Endothelial cell of umbilical vein (primary cell): ENCODE measurements at regions not wholly inside any gene's neighbourhood (a gene's known extent, or its start where the extent isn't known, plus 50 kb on each side); places are given as distances from the start of the nearest gene placed in this dataset.

Experiments
- BruUV-seq: library from RNA; stranded (reverse); fragments of 400-500 nt; replicated peaks from 2 replicates; lab custom pipeline; 2021; lab: Mats Ljungman, UMichigan
- CTCF ChIA-PET: fragments of 300-600, 350-600 bp; sonication (Branson Sonifier 250); formaldehyde crosslinking; loops from one replicate; lab custom pipeline; 2021; ENCODE audit warnings: antibody characterized with exemption, inconsistent platforms; lab: Charles Lee
- POLR2A ChIA-PET: fragments of 300-600, 350-600 bp; sonication (Branson Sonifier 250); formaldehyde crosslinking; loops from one replicate; lab custom pipeline; 2021; ENCODE audit warnings: antibody characterized with exemption, inconsistent platforms; lab: Charles Lee
- DNase-seq: peaks from one replicate; pipeline ENCODE4 v3.0.0-alpha.2; 2011; ENCODE audit warnings: low read depth, low spot score
- FAIRE-seq: peaks from 2 replicates; lab custom pipeline; 2011; peaks lifted over from hg19 to GRCh38; lab: Jason Lieb, UNC
- H2AFZ ChIP-seq: 2 replicates; pipeline ENCODE4 v1.6.0; 2012; ENCODE audit warnings: low read depth, low read length, control low read depth, inconsistent platforms
- H3K27ac ChIP-seq: 2 replicates; pipeline ENCODE4 v1.5.1; 2011; ENCODE audit warnings: low read depth, mild to moderate bottlenecking, control low read depth, low read length, moderate library complexity; ENCODE audit not compliant: insufficient read depth
- H3K27me3 ChIP-seq, 2 experiments: 2 replicates each; pipeline versions ENCODE4 v1.6.0 to v1.6.1; 2011; ENCODE audit warnings: low read length in 2 of 2, mixed read lengths in 1 of 2; ENCODE audit not compliant: control insufficient read depth in 2 of 2, insufficient read depth in 2 of 2
- H3K36me3 ChIP-seq, 2 experiments: 2 replicates in 1 of 2; 3 replicates in 1 of 2; pipeline ENCODE4 v1.5.1; 2011; ENCODE audit warnings: low read length in 2 of 2, mild to moderate bottlenecking in 1 of 2, moderate library complexity in 1 of 2; ENCODE audit not compliant: control insufficient read depth in 2 of 2, insufficient read depth in 2 of 2; ENCODE audit errors: extremely low read depth in 1 of 2
- H3K4me1 ChIP-seq: 3 replicates; pipeline ENCODE4 v1.5.1; 2011; ENCODE audit warnings: mild to moderate bottlenecking, low read length; ENCODE audit not compliant: control insufficient read depth, insufficient read depth; ENCODE audit errors: extremely low read depth
- H3K4me2 ChIP-seq: 2 replicates; pipeline ENCODE4 v1.6.1; 2011; ENCODE audit warnings: low read length, control low read depth, mixed read lengths; ENCODE audit not compliant: insufficient read depth
- H3K4me3 ChIP-seq, 3 experiments: fragments of 200-600 bp in 1 of 3; sonication (generic), shearing (Covaris generic) in 1 of 3; replicated peaks in 1 of 3; 2 replicates each; pipeline ENCODE4 v1.5.1; 2011 to 2016; ENCODE audit warnings: control low read depth in 3 of 3, low read length in 3 of 3, mild to moderate bottlenecking in 2 of 3, inconsistent platforms in 1 of 3, low read depth in 1 of 3, moderate library complexity in 1 of 3; ENCODE audit not compliant: insufficient read depth in 1 of 3
- H3K79me2 ChIP-seq: 2 replicates; pipeline ENCODE4 v1.6.0; 2012; ENCODE audit warnings: low read length, inconsistent platforms; ENCODE audit not compliant: control insufficient read depth, insufficient read depth
- H3K9ac ChIP-seq: replicated peaks from 2 replicates; pipeline ENCODE3; 2011; ENCODE audit warnings: low read length, control low read depth; ENCODE audit not compliant: insufficient read depth; ENCODE audit errors: extremely low read depth
- H3K9me1 ChIP-seq: replicated peaks from 3 replicates; pipeline ENCODE4 v1.6.0; 2011; ENCODE audit warnings: mild to moderate bottlenecking, low read length; ENCODE audit not compliant: control insufficient read depth, insufficient read depth; ENCODE audit errors: extremely low read depth
- H3K9me3 ChIP-seq: replicated peaks from 2 replicates; pipeline ENCODE4 v1.5.1; 2012; ENCODE audit warnings: low read length, inconsistent platforms; ENCODE audit not compliant: control insufficient read depth, insufficient read depth
- H4K20me1 ChIP-seq: replicated peaks from 2 replicates; pipeline ENCODE3; 2011; ENCODE audit warnings: mild to moderate bottlenecking, low read length; ENCODE audit not compliant: control insufficient read depth, insufficient read depth; ENCODE audit errors: extremely low read depth
- EZH2 ChIP-seq: IDR thresholded peaks from 2 replicates; pipeline ENCODE4 v1.6.1; 2012; ENCODE audit warnings: borderline replicate concordance, low read depth, mild to moderate bottlenecking, moderate library complexity, low read length, inconsistent platforms; ENCODE audit not compliant: severe bottlenecking
- FOS ChIP-seq: IDR thresholded peaks from 2 replicates; pipeline ENCODE4 v1.6.1; 2011; ENCODE audit warnings: mild to moderate bottlenecking, low read length, moderate library complexity, borderline replicate concordance; ENCODE audit not compliant: insufficient read depth
- GATA2 ChIP-seq: IDR thresholded peaks from 2 replicates; pipeline ENCODE4 v1.7.0; 2011; ENCODE audit warnings: low read depth, mild to moderate bottlenecking, moderate library complexity, mixed read lengths, low read length; ENCODE audit not compliant: insufficient read length, insufficient read depth
- JUN ChIP-seq: IDR thresholded peaks from 2 replicates; pipeline ENCODE4 v1.6.1; 2011; ENCODE audit warnings: borderline replicate concordance, low read depth; ENCODE audit not compliant: insufficient read length, insufficient read depth
- MAX ChIP-seq: IDR thresholded peaks from 2 replicates; pipeline ENCODE4 v1.6.1; 2011; ENCODE audit not compliant: insufficient read depth, insufficient read length
- MYC ChIP-seq: IDR thresholded peaks from one replicate; pipeline ENCODE4 v1.6.1; 2011; ENCODE audit warnings: mild to moderate bottlenecking, low read depth, low read length
- POLR2A ChIP-seq: IDR thresholded peaks from 2 replicates; pipeline ENCODE4 v1.6.1; 2012; ENCODE audit warnings: low read depth, mild to moderate bottlenecking, control low read depth, low read length
- POLR2AphosphoS5 ChIP-seq: IDR thresholded peaks from 2 replicates; pipeline ENCODE4 v1.6.1; 2012; ENCODE audit warnings: low read depth, mild to moderate bottlenecking, control low read depth, low read length, moderate library complexity; ENCODE audit not compliant: insufficient read depth
- dilution Hi-C: fragments of 300-500 bp; cut with MboI; formaldehyde crosslinking; loops from one replicate; pipeline ENCODE4 v1.15.0; 2019; ENCODE audit warnings: low sequenced_read_pairs; ENCODE audit not compliant: extremely low pct_ligation_motif_present
- intact Hi-C: fragments of 100-400 bp; cut with micrococcal nuclease; formaldehyde crosslinking; loops from one replicate; pipeline ENCODE4 v1.10.0; 2022
- TF ChIP-seq, protein P1 (sequence below), 2 donors: IDR thresholded peaks; 1 replicate in 1 of 2; 2 replicates in 1 of 2; pipeline ENCODE4 v1.5.1; 2011; ENCODE audit warnings: low read length in 2 of 2, mild to moderate bottlenecking in 2 of 2, moderate library complexity in 2 of 2, control low read depth in 1 of 2, inconsistent platforms in 1 of 2, low read depth in 1 of 2; ENCODE audit not compliant: insufficient read depth in 1 of 2; ENCODE audit errors: extremely low read depth in 1 of 2

DNA sequence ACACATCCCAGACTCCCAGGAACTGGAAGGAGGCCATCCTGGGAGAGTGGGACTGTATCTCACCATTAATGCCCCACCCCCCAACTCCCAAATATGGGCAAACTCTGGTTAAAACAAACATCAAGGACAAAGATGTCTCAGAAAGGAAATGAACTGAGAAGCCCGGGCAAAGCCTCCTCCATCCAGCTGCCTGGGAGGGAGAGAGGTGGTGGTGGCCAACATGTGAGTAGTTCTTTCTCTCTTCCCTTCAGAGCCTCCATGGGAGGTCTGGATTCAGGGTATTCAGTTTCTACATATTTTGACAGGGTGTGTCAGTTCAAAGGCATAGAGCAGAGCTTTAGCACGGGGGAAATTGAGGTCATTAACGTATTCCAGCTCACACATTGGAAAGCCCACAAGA lies 57.5 kb downstream of the CXCR4 start:
- Histone ChIP-seq H3K27me3 (peaks cover 4 to 5% of the 10 kb centered on the region in 2 experiments), H3K9me3 (no peaks in the 10 kb centered on the region), H3K4me3 (no peak overlapping the region), H2AFZ (no peak overlapping the region), H3K79me2 (no peaks in the 10 kb centered on the region), H3K27ac (no peak overlapping the region), H3K9ac (no peak overlapping the region), H3K4me1 (peaks cover 1% of the 10 kb centered on the region), H3K4me2 (no peak overlapping the region), H4K20me1 (no peaks in the 10 kb centered on the region), H3K9me1 (no peaks in the 10 kb centered on the region), H3K36me3 (no peaks in the 10 kb centered on the region)
- FAIRE-seq, result no peak
- dilution Hi-C loops (no loop called here), intact Hi-C loops (no loop called here)
- POLR2A ChIA-PET, result no interaction called here
- CTCF ChIA-PET, result no interaction called here
- TF ChIP-seq POLR2A (no peak), GATA2 (no peak), JUN (no peak), MYC (no peak), POLR2AphosphoS5 (no peak), FOS (no peak), MAX (no peak), EZH2 (no peak)
- TF ChIP-seq, protein P1, sequence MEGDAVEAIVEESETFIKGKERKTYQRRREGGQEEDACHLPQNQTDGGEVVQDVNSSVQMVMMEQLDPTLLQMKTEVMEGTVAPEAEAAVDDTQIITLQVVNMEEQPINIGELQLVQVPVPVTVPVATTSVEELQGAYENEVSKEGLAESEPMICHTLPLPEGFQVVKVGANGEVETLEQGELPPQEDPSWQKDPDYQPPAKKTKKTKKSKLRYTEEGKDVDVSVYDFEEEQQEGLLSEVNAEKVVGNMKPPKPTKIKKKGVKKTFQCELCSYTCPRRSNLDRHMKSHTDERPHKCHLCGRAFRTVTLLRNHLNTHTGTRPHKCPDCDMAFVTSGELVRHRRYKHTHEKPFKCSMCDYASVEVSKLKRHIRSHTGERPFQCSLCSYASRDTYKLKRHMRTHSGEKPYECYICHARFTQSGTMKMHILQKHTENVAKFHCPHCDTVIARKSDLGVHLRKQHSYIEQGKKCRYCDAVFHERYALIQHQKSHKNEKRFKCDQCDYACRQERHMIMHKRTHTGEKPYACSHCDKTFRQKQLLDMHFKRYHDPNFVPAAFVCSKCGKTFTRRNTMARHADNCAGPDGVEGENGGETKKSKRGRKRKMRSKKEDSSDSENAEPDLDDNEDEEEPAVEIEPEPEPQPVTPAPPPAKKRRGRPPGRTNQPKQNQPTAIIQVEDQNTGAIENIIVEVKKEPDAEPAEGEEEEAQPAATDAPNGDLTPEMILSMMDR (IDR thresholded peaks at IDR 0.05; ENCODE audit: extremely low read depth in 1 of 2, insufficient read depth in 1 of 2, low read depth in 1 of 2, low read length in 2 of 2), result no peak
- no peak for DNase-seq
- no TSS peak for BruUV-seq
